Mucosa of rectum (tissue), 2 donors: ENCODE measurements at regions not wholly inside any gene's neighbourhood (a gene's known extent, or its start where the extent isn't known, plus 50 kb on each side); places are given as distances from the start of the nearest gene placed in this dataset.
A peak's percentile ranks its signal among the peaks of the same experiment; 100 is the strongest.

Experiments used
- H3K27ac ChIP-seq, 2 donors: one replicate each; pipeline ENCODE4 v1.7.0; 2013; ENCODE audit warnings: inconsistent platforms in 2 of 2, low read depth in 2 of 2, low read length in 2 of 2
- H3K27me3 ChIP-seq, 2 donors: one replicate each; pipeline ENCODE4 v1.7.0; 2013; ENCODE audit warnings: low read length in 2 of 2; ENCODE audit not compliant: control insufficient read depth in 2 of 2, insufficient read depth in 2 of 2
- H3K36me3 ChIP-seq, 2 donors: one replicate each; pipeline ENCODE4 v1.7.0; 2013; ENCODE audit warnings: low read length in 2 of 2; ENCODE audit not compliant: control insufficient read depth in 2 of 2, insufficient read depth in 2 of 2
- H3K4me1 ChIP-seq, 2 donors: one replicate each; pipeline ENCODE4 v1.7.0; 2013; ENCODE audit warnings: low read length in 2 of 2, mild to moderate bottlenecking in 1 of 2; ENCODE audit not compliant: control insufficient read depth in 2 of 2, insufficient read depth in 2 of 2
- H3K4me3 ChIP-seq, 2 donors: one replicate each; pipeline ENCODE4 v1.7.0; 2013; ENCODE audit warnings: low read length in 2 of 2
- H3K9ac ChIP-seq, 2 donors: one replicate each; pipeline ENCODE4 v1.7.0; 2013; ENCODE audit warnings: low read length in 2 of 2, low read depth in 1 of 2, mild to moderate bottlenecking in 1 of 2
- H3K9me3 ChIP-seq, 2 donors: one replicate each; pipeline ENCODE4 v1.7.0; 2013; ENCODE audit warnings: low read length in 2 of 2; ENCODE audit not compliant: control insufficient read depth in 2 of 2
- donor health status: healthy.
- donor health status: Normal muscosa, but diverticular disease.

GRCh38 chr12:93136253-93137055, 207.4 kb upstream of the EEA1 start:
- Histone ChIP-seq H3K9ac (no peak overlapping the region), H3K4me3 (no peak overlapping the region), H3K36me3 (no peaks in the 10 kb centered on the region), H3K9me3 (no peaks in the 10 kb centered on the region), H3K27me3 (no peaks in the 10 kb centered on the region), H3K4me1 (peaks cover 9 to 10% of the 10 kb centered on the region in 2 donors), H3K27ac (peak overlapping the region in 1 of 2 donors; percentile 11)

GRCh38 chr12:93137656-93138612, 208.8 kb upstream of the EEA1 start:
- H3K36me3 ChIP-seq: no peaks in the 10 kb centered on the region
- no peak overlapping the region for H3K27ac ChIP-seq
- no peak overlapping the region for H3K4me3 ChIP-seq
- no peaks in the 10 kb centered on the region for H3K27me3 ChIP-seq
- no peak overlapping the region for H3K9ac ChIP-seq
- H3K4me1 ChIP-seq: peaks cover 9 to 10% of the 10 kb centered on the region in 2 donors
- no peaks in the 10 kb centered on the region for H3K9me3 ChIP-seq

- no peak overlapping the region for H3K27ac ChIP-seq
- H3K36me3 ChIP-seq: no peaks in the 10 kb centered on the region
- peaks cover 9 to 10% of the 10 kb centered on the region in 2 donors for H3K4me1 ChIP-seq
Observed at GRCh38 chr12:93139028-93139665, 210.1 kb upstream of the EEA1 start.

GRCh38 chr12:93140325-93140724, 211.2 kb upstream of the EEA1 start:
- Histone ChIP-seq H3K9me3 (no peaks in the 10 kb centered on the region), H3K9ac (no peak overlapping the region), H3K4me3 (no peak overlapping the region), H3K36me3 (no peaks in the 10 kb centered on the region), H3K4me1 (peaks cover 4 to 5% of the 10 kb centered on the region in 2 donors), H3K27ac (no peak overlapping the region), H3K27me3 (no peaks in the 10 kb centered on the region)

More at GRCh38 chr12:93139028-93139665, 210.1 kb upstream of the EEA1 start:
- Histone ChIP-seq H3K27me3 (no peaks in the 10 kb centered on the region), H3K4me3 (no peak overlapping the region), H3K9ac (no peak overlapping the region), H3K9me3 (no peaks in the 10 kb centered on the region)

GRCh38 chr12:93140801-93141200, 211.7 kb upstream of the EEA1 start:
- no peaks in the 10 kb centered on the region for H3K36me3 ChIP-seq
- H3K27me3 ChIP-seq: no peaks in the 10 kb centered on the region
- no peaks in the 10 kb centered on the region for H3K9me3 ChIP-seq
- H3K4me3 ChIP-seq: no peak overlapping the region
- peaks cover 3% of the 10 kb centered on the region in 2 donors for H3K4me1 ChIP-seq
- no peak overlapping the region for H3K9ac ChIP-seq
- no peak overlapping the region for H3K27ac ChIP-seq

GRCh38 chr12:93142881-93143280, 213.8 kb upstream of the EEA1 start:
- Histone ChIP-seq H3K36me3 (no peaks in the 10 kb centered on the region), H3K9ac (no peak overlapping the region), H3K4me1 (peaks cover 0 to 3% of the 10 kb centered on the region in 2 donors), H3K27ac (no peak overlapping the region), H3K27me3 (no peaks in the 10 kb centered on the region), H3K4me3 (no peak overlapping the region), H3K9me3 (no peaks in the 10 kb centered on the region)

GRCh38 chr12:93144109-93144508, 215.0 kb upstream of the EEA1 start:
- H3K9me3 ChIP-seq: no peaks in the 10 kb centered on the region
- no peak overlapping the region for H3K4me3 ChIP-seq
- H3K9ac ChIP-seq: no peak overlapping the region
- no peak overlapping the region for H3K27ac ChIP-seq
- no peaks in the 10 kb centered on the region for H3K27me3 ChIP-seq
- no peaks in the 10 kb centered on the region for H3K36me3 ChIP-seq
- H3K4me1 ChIP-seq: peaks cover 0 to 4% of the 10 kb centered on the region in 2 donors

GRCh38 chr12:93145086-93145485, 216.0 kb upstream of the EEA1 start:
- peaks cover 0 to 10% of the 10 kb centered on the region in 2 donors for H3K4me1 ChIP-seq
- H3K27me3 ChIP-seq: no peaks in the 10 kb centered on the region
- H3K9ac ChIP-seq: no peak overlapping the region
- H3K4me3 ChIP-seq: no peak overlapping the region
- no peak overlapping the region for H3K27ac ChIP-seq
- H3K36me3 ChIP-seq: no peaks in the 10 kb centered on the region
- H3K9me3 ChIP-seq: no peaks in the 10 kb centered on the region

GRCh38 chr12:93146263-93146939, 217.3 kb upstream of the EEA1 start:
- Histone ChIP-seq H3K27me3 (no peaks in the 10 kb centered on the region), H3K27ac (no peak overlapping the region), H3K4me1 (peaks cover 4 to 15% of the 10 kb centered on the region in 2 donors), H3K4me3 (no peak overlapping the region), H3K36me3 (no peaks in the 10 kb centered on the region), H3K9ac (no peak overlapping the region), H3K9me3 (no peaks in the 10 kb centered on the region)
